HCT116 (cell line): ENCODE measurements at regions not wholly inside any gene's neighbourhood (a gene's known extent, or its start where the extent isn't known, plus 50 kb on each side); places are given as distances from the start of the nearest gene placed in this dataset.

Source experiments
- CTCF ChIP-seq, 3 experiments: fragments of 200-600 bp in 1 of 3; sonication (generic) in 1 of 3; IDR thresholded peaks in 2 of 3; conservative IDR thresholded peaks in 1 of 3; 2 replicates each; pipeline ENCODE4 v1.5.1; 2012 to 2017; ENCODE audit warnings: low read depth in 2 of 3, low read length in 2 of 3, antibody characterized with exemption in 1 of 3, borderline replicate concordance in 1 of 3, control low read depth in 1 of 3, mild to moderate bottlenecking in 1 of 3, mixed read lengths in 1 of 3, mixed run types in 1 of 3, moderate library complexity in 1 of 3; ENCODE audit not compliant: insufficient read depth in 1 of 3
- ELF1 ChIP-seq: IDR thresholded peaks from 2 replicates; pipeline ENCODE4 v1.6.1; 2012; ENCODE audit warnings: low read depth, borderline replicate concordance
- MAX ChIP-seq: IDR thresholded peaks from 2 replicates; pipeline ENCODE4 v1.6.1; 2012
- POLR2AphosphoS5 ChIP-seq: IDR thresholded peaks from 2 replicates; pipeline ENCODE4 v1.6.1; 2011; ENCODE audit warnings: mild to moderate bottlenecking, low read depth, low read length, moderate library complexity
- RAD21 ChIP-seq: IDR thresholded peaks from 2 replicates; pipeline ENCODE4 v1.6.1; 2012; ENCODE audit warnings: low read depth, mild to moderate bottlenecking
- SIN3A ChIP-seq: IDR thresholded peaks from 2 replicates; pipeline ENCODE4 v1.6.1; 2012; ENCODE audit warnings: low read depth
- SRF ChIP-seq: IDR thresholded peaks from 2 replicates; pipeline ENCODE4 v1.6.1; 2012; ENCODE audit warnings: low read depth
- YY1 ChIP-seq: IDR thresholded peaks from 2 replicates; pipeline ENCODE4 v1.6.1; 2011; ENCODE audit warnings: low read length, low read depth, moderate library complexity, mild to moderate bottlenecking; ENCODE audit not compliant: insufficient replicate concordance; ENCODE audit errors: extremely low read depth

- TF ChIP-seq RAD21 (no peak), SRF (no peak), CTCF (IDR thresholded peaks at IDR 0.05 in 2 of 3, conservative IDR thresholded peaks at IDR 0.05 in 1 of 3; ENCODE audit: borderline replicate concordance in 1 of 3, insufficient read depth in 1 of 3, low read depth in 2 of 3, low read length in 2 of 3) (no peak), SIN3A (no peak), ELF1 (no peak), POLR2AphosphoS5 (no peak), YY1 (no peak), MAX (no peak)
These were observed 176.3 kb upstream of the GLI2 start for GRCh38 chr2:120559401-120559800.
